ENCODE measurements at regions not wholly inside any gene's neighbourhood (a gene's known extent, or its start where the extent isn't known, plus 50 kb on each side); places are given as distances from the start of the nearest gene placed in this dataset.

- in situ Hi-C loops (cut with HindIII; ENCODE audit: low pct_ligation_motif_present, low pct_unique_long_range_greater_than_20kb, low sequenced_read_pairs): no loop called here
- peak; percentile 38 for DNase-seq
Measured at GRCh38 chr20:10927936-10928840, 254.4 kb upstream of the JAG1 start.

- in situ Hi-C loops (cut with HindIII; ENCODE audit: low pct_ligation_motif_present, low pct_unique_long_range_greater_than_20kb, low sequenced_read_pairs): no loop called here
- no peak for DNase-seq
Measured at GRCh38 chr20:10928841-10929421, 255.1 kb upstream of the JAG1 start.

GRCh38 chr20:10935658-10936402 lies 262.0 kb upstream of the JAG1 start:
- no peak for DNase-seq
- in situ Hi-C loops (cut with HindIII; ENCODE audit: low pct_ligation_motif_present, low pct_unique_long_range_greater_than_20kb, low sequenced_read_pairs): no loop called here

GRCh38 chr20:10936786-10937185 lies 263.0 kb upstream of the JAG1 start:
- in situ Hi-C loops (cut with HindIII; ENCODE audit: low pct_ligation_motif_present, low pct_unique_long_range_greater_than_20kb, low sequenced_read_pairs): no loop called here
- DNase-seq: no peak

DNA sequence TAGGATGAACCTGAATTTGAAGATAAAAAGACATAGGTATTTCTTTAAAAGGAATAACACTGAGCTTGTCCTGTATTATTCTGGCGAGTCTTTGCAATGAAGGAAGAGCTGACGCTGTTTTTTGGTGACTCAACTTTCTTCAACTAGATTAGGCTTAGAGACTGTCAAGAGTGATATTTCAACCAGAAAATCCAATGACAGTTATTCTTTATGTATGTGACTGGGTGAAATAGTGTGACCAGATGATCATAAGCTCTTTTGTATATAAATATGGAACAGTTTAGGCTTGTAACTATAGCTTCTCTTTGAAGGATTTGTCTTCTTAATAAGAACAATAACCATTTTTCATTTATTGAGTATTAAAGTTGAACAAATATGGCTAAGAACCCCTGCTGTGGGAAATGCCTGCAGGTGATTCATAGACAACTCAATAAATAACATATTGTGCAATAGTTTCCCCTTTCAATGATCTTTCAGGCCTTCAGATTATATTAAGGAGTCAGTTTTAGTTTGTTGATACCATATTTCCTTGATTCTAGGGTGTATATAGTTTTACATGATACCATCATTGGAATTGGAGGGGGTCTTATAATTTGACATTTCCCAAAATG lies 265.6 kb upstream of the JAG1 start:
- in situ Hi-C loops (cut with HindIII; ENCODE audit: low pct_ligation_motif_present, low pct_unique_long_range_greater_than_20kb, low sequenced_read_pairs): no loop called here
- no peak for DNase-seq

- in situ Hi-C loops (cut with HindIII; ENCODE audit: low pct_ligation_motif_present, low pct_unique_long_range_greater_than_20kb, low sequenced_read_pairs): no loop called here
- DNase-seq: no peak
Measured at GRCh38 chr20:10940941-10941340, 267.1 kb upstream of the JAG1 start.

DNA sequence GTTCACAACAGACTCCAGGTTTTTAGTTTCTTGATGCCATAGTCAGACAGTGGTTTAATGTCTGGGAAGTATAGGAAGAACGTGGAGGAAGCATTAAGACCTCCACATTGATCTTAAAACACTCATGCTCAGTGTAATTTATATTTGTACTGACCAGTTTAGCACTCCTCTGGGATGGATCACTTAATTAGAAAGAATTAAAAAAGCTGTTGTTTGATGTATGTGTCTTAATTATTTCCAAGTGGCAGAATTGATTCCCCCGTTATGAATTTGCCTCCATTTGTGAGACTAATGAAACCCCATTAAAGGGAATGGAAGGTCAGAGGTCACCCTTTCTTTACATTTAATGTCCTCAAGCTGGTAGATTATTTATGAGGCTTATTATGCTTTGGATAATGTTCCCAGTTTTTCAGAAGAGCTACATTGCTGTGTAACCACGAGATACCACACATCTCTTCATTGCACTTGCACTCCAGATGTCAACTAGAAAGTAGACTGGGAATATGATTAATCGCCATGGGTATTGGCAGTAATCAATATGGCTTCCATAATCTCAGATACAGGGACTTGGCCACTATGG lies 270.0 kb upstream of the JAG1 start:
- in situ Hi-C loops (cut with HindIII; ENCODE audit: low pct_ligation_motif_present, low pct_unique_long_range_greater_than_20kb, low sequenced_read_pairs): no loop called here
- no peak for DNase-seq

DNA sequence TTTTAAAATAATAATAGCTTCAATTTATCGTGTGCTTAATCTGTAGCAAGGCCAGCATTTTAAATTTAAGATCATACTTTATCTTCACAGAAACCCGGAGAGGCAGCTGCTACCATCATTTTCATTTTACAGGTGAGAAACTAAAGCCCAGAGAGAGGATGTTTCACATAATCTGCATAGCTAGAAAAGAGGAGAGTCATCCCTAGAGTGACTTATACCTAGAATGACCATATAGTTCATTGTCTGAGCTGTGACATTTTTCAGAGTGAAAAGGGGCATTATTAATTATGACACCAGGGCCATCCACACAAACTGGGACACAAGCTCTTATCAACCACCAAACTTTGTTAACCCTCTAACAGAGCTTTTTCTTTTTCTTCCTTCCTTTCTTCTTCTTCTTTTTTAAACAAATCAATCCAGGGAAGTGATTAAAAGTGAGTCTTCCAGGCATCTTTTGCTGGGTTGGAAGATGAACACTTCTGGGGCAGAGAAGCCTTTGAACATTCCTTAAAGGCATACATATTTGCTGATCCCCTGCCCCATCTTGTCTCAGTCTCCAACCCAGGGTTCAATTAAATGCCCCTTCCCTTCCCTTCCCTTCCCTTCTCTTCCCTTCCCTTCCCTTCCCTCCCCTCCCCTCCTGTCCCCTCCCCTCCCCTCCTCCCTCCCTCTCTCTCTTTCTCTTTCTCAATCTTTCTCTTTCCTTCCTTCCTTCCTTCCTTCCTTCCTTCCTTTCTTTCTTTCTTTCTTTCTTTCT lies 272.5 kb upstream of the JAG1 start:
- no peak for DNase-seq
- in situ Hi-C loops (cut with HindIII; ENCODE audit: low pct_ligation_motif_present, low pct_unique_long_range_greater_than_20kb, low sequenced_read_pairs): no loop called here

DNA sequence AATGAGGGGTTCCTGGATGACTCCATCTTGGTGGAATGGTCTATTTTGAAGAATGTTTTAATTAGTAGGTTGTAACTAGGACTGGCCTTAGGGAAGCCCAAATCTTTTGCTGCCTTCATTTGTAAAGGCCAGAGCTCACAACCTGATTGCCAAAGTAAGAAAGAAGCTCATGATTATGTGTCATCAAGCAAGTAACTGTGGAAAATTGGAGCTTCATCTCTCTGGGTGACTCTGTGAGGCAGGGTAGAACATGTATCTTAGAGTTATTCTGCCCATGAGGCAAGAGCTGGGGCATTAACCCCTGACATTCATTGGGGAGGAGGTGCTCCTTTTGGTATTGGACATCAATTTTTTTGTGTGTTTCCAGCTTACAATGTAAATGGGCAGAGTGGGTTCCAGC lies 273.9 kb upstream of the JAG1 start:
- in situ Hi-C loops (cut with HindIII; ENCODE audit: low pct_ligation_motif_present, low pct_unique_long_range_greater_than_20kb, low sequenced_read_pairs): no loop called here
- DNase-seq: no peak

DNA sequence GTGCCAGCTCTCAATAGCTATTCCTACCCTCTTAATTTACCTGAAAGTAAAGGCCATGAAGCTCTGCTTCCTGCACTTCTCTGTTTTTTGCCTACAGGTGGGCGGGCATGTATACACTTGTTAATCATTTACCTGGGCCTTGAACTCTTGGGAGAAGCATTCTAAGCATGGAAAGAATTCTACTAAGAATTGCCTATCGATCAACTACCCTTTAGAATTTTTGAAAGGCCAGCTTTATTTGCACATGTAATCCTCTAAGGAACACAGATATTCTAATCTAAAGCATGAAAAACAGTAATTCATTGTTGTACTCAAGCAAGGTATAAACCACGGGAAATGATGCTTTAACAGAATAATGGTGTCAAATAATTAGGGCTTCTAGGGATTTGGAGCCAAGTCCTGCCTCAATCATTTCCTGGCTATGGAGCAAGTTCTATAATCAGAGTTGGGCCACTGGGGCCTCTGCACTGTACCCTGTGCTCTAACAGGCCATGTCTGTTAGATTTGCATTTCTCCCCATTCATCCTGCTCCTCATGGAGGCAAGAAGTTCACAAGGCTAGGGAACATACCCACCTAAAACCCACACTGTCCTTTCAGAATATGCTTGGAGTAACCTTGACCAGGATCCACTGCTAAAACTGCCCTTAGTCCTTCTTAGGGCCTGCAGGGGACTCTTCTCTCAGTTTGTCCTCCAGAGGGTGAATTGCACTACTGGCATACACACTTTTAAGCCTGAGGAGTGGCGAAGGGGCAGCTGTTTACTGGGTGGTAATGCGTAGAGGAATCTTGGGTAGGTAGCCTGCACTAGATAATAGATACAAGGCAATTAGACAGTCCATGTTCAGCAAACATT lies 276.4 kb upstream of the JAG1 start:
- peak; percentile 5 for DNase-seq
- in situ Hi-C loops (cut with HindIII; ENCODE audit: low pct_ligation_motif_present, low pct_unique_long_range_greater_than_20kb, low sequenced_read_pairs): no loop called here

DNA sequence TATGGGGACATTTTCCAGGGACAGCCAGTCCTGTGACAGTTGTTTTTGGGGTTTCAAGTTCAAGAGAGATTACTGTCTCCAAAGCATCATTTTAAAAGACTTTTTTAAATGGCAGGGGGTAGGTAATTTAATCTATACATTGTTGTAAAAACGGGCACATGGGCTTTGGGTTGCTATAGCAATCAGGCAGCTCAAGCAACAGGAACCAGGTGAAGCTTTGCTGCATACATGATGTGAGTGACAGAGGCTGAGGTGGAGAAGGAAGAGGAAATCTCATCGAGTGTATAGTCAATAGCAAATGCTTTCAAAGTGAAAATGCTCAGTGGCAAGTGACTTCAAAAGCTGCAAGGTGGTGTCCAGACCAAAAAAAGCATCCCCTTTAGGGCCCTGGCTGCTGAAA lies 277.4 kb upstream of the JAG1 start:
- in situ Hi-C loops (cut with HindIII; ENCODE audit: low pct_ligation_motif_present, low pct_unique_long_range_greater_than_20kb, low sequenced_read_pairs): no loop called here
- DNase-seq: no peak

- in situ Hi-C loops (cut with HindIII; ENCODE audit: low pct_ligation_motif_present, low pct_unique_long_range_greater_than_20kb, low sequenced_read_pairs): no loop called here
- DNase-seq: no peak
Measured at GRCh38 chr20:10951904-10952303, 278.1 kb upstream of the JAG1 start.

- in situ Hi-C loops (cut with HindIII; ENCODE audit: low pct_ligation_motif_present, low pct_unique_long_range_greater_than_20kb, low sequenced_read_pairs): no loop called here
- DNase-seq: no peak
Measured at GRCh38 chr20:10953437-10953836, 279.6 kb upstream of the JAG1 start.

- in situ Hi-C loops (cut with HindIII; ENCODE audit: low pct_ligation_motif_present, low pct_unique_long_range_greater_than_20kb, low sequenced_read_pairs): no loop called here
Measured at GRCh38 chr20:10954137-10954840, 280.5 kb upstream of the JAG1 start.

DNA sequence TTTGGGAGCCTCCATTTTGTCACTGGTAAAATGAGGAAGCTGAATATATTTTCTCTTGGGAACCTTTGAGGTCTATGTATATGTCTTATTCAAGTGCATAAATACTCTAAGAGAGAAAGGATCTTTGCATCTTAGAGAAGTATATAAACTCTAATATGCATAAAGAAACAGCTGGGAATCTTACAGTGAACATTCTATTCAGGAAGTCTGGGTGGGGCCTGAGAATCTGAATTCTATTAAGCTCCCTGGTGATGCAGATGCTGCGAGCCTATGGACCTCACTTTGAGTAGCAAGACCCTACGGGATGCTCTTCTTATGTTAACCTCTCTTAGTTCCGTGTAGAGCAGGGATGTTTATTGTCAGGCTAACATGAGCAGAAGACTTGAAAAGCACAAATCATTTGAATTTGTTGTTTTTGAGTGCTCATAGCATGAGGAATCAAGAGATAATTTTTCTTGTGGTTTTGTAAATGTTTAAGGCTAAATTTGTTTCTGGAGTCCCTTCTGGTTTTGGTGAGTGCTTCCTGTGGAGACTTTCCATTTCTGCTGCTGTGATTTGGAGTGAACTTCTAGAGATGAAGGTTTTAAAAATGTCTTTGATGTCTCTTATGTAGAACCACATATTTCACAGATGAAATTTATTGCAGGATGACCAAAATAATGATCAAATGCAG lies 281.2 kb upstream of the JAG1 start:
- in situ Hi-C loops (cut with HindIII; ENCODE audit: low pct_ligation_motif_present, low pct_unique_long_range_greater_than_20kb, low sequenced_read_pairs): no loop called here
- DNase-seq: no peak

More at GRCh38 chr20:10954137-10954840, 280.5 kb upstream of the JAG1 start:
- no peak for DNase-seq

- no peak for DNase-seq
- in situ Hi-C loops (cut with HindIII; ENCODE audit: low pct_ligation_motif_present, low pct_unique_long_range_greater_than_20kb, low sequenced_read_pairs): no loop called here
Measured at GRCh38 chr20:10958279-10958678, 284.5 kb upstream of the JAG1 start.

Data from ACHN (cell line).